ENCODE measurements at regions not wholly inside any gene's neighbourhood (a gene's known extent, or its start where the extent isn't known, plus 50 kb on each side); places are given as distances from the start of the nearest gene placed in this dataset.

GRCh38 chr18:78661316-78661715, 318.3 kb upstream of the SALL3 start:
- Histone ChIP-seq H3K27me3 (ENCODE audit: control insufficient read depth in 2 of 2, insufficient read depth in 2 of 2, low read length in 2 of 2) (no peaks in the 10 kb centered on the region), H3K27ac (ENCODE audit: low read depth, low read length) (no peak overlapping the region), H3K9me3 (ENCODE audit: control insufficient read depth in 2 of 3, low read length in 3 of 3) (no peaks in the 10 kb centered on the region), H3K4me3 (ENCODE audit: low read length) (no peak overlapping the region), H3K36me3 (ENCODE audit: control insufficient read depth in 2 of 3, insufficient read depth in 3 of 3, low read length in 3 of 3) (no peaks in the 10 kb centered on the region), H3K4me1 (ENCODE audit: control insufficient read depth in 2 of 2, insufficient read depth in 2 of 2, low read length in 2 of 2) (no peaks in the 10 kb centered on the region)
- Mint-ChIP-seq H3K9me3 (peaks cover 0 to 7% (median 0%) of the 10 kb centered on the region in 11 donors), H3K27ac (no peak overlapping the region), H3K36me3 (no peaks in the 10 kb centered on the region), H3K4me3 (no peak overlapping the region), H3K4me1 (peaks cover 0 to 6% (median 0%) of the 10 kb centered on the region in 7 donors), H3K27me3 (peaks cover 0 to 13% (median 0%) of the 10 kb centered on the region in 5 donors)
- DNase-seq (no peak), ATAC-seq (no peak)
- ChIA-PET CTCF (no interaction called here), POLR2A (no interaction called here)
- intact Hi-C loops (cut with micrococcal nuclease), result no loop called here

DNA sequence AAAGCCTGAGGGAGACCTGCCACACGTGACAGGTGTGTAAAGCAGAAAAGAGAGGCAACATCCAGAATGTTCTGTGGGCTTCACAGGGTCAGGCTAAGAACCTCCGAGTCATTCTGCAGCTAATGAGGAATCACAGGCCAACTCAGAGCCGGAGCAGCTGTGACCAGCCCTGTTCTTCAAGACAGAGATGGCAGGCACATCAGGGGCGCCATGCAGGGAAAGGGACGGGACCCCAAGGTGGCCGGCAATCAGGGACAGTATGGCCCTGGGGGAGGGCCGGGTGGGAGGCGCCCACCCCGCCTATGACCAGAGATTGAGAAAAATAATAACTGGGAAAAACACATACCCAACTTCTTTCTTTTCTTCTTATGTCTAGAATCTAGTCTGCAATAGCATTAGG, 316.7 kb upstream of the SALL3 start:
- ChIA-PET POLR2A (no interaction called here), CTCF (no interaction called here)
- Histone ChIP-seq H3K9me3 (ENCODE audit: control insufficient read depth in 2 of 3, low read length in 3 of 3) (no peaks in the 10 kb centered on the region), H3K27me3 (ENCODE audit: control insufficient read depth in 2 of 2, insufficient read depth in 2 of 2, low read length in 2 of 2) (no peaks in the 10 kb centered on the region), H3K27ac (ENCODE audit: low read depth, low read length) (no peak overlapping the region), H3K36me3 (ENCODE audit: control insufficient read depth in 2 of 3, insufficient read depth in 3 of 3, low read length in 3 of 3) (no peaks in the 10 kb centered on the region), H3K4me3 (ENCODE audit: low read length) (no peak overlapping the region), H3K4me1 (ENCODE audit: control insufficient read depth in 2 of 2, insufficient read depth in 2 of 2, low read length in 2 of 2) (no peaks in the 10 kb centered on the region)
- no peak overlapping the region for H3K4me3 Mint-ChIP-seq
- H3K9me3 Mint-ChIP-seq, result peaks cover 0 to 7% (median 0%) of the 10 kb centered on the region in 11 donors
- H3K27me3 Mint-ChIP-seq, result peaks cover 0 to 13% (median 0%) of the 10 kb centered on the region in 5 donors
- intact Hi-C loops (cut with micrococcal nuclease), result no loop called here
- ATAC-seq (no peak), DNase-seq (no peak)
- no peaks in the 10 kb centered on the region for H3K36me3 Mint-ChIP-seq
- peaks cover 0 to 11% (median 0%) of the 10 kb centered on the region in 7 donors for H3K4me1 Mint-ChIP-seq
- H3K27ac Mint-ChIP-seq, result no peak overlapping the region

- no peaks in the 10 kb centered on the region for H3K4me1 ChIP-seq (ENCODE audit: control insufficient read depth in 2 of 2, insufficient read depth in 2 of 2, low read length in 2 of 2)
- H3K4me3 ChIP-seq (ENCODE audit: low read length), result no peak overlapping the region
- H3K36me3 Mint-ChIP-seq, result no peaks in the 10 kb centered on the region
- H3K9me3 ChIP-seq (ENCODE audit: control insufficient read depth in 2 of 3, low read length in 3 of 3), result no peaks in the 10 kb centered on the region
- H3K27ac Mint-ChIP-seq, result no peak overlapping the region
- H3K4me1 Mint-ChIP-seq, result peaks cover 0 to 11% (median 0%) of the 10 kb centered on the region in 7 donors
- DNase-seq, result no peak
- no peak overlapping the region for H3K4me3 Mint-ChIP-seq
- H3K27ac ChIP-seq (ENCODE audit: low read depth, low read length), result no peak overlapping the region
- no peak for ATAC-seq
- ChIA-PET POLR2A (no interaction called here), CTCF (no interaction called here)
- intact Hi-C loops (cut with micrococcal nuclease), result no loop called here
- peaks cover 0 to 13% (median 0%) of the 10 kb centered on the region in 5 donors for H3K27me3 Mint-ChIP-seq
- peaks cover 0 to 7% (median 0%) of the 10 kb centered on the region in 11 donors for H3K9me3 Mint-ChIP-seq
- H3K27me3 ChIP-seq (ENCODE audit: control insufficient read depth in 2 of 2, insufficient read depth in 2 of 2, low read length in 2 of 2), result no peaks in the 10 kb centered on the region
- H3K36me3 ChIP-seq (ENCODE audit: control insufficient read depth in 2 of 3, insufficient read depth in 3 of 3, low read length in 3 of 3), result no peaks in the 10 kb centered on the region
These were observed 315.6 kb upstream of the SALL3 start for GRCh38 chr18:78664048-78664447.

DNA sequence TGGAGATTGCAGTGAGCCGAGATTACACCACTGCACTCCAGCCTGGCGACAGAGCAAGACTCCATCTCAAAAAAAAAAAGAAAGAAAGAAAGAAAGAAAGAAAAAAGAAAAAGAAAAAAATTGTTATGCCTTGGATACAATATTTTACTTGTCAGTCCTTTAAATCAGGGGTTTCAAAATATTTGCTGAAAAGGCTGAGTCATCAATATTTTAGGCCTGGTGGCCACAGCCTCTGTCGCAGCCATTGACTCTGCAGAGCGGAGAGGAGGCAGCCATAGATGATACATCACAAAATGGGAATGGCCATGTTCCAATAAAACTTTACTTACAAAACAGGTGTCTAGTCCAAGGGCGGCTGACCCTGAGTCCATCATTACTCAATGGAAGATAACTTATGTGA, 314.8 kb upstream of the SALL3 start:
- H3K27ac ChIP-seq (ENCODE audit: low read depth, low read length), result no peak overlapping the region
- no peaks in the 10 kb centered on the region for H3K36me3 Mint-ChIP-seq
- peaks cover 0 to 11% (median 0%) of the 10 kb centered on the region in 7 donors for H3K4me1 Mint-ChIP-seq
- DNase-seq (no peak), ATAC-seq (no peak)
- ChIA-PET CTCF (no interaction called here), POLR2A (no interaction called here)
- intact Hi-C loops (cut with micrococcal nuclease), result no loop called here
- no peak overlapping the region for H3K4me3 Mint-ChIP-seq
- no peak overlapping the region for H3K4me3 ChIP-seq (ENCODE audit: low read length)
- no peaks in the 10 kb centered on the region for H3K4me1 ChIP-seq (ENCODE audit: control insufficient read depth in 2 of 2, insufficient read depth in 2 of 2, low read length in 2 of 2)
- H3K36me3 ChIP-seq (ENCODE audit: control insufficient read depth in 2 of 3, insufficient read depth in 3 of 3, low read length in 3 of 3), result no peaks in the 10 kb centered on the region
- peaks cover 0 to 13% (median 0%) of the 10 kb centered on the region in 5 donors for H3K27me3 Mint-ChIP-seq
- H3K9me3 Mint-ChIP-seq, result peaks cover 0 to 7% (median 0%) of the 10 kb centered on the region in 11 donors
- H3K27me3 ChIP-seq (ENCODE audit: control insufficient read depth in 2 of 2, insufficient read depth in 2 of 2, low read length in 2 of 2), result no peaks in the 10 kb centered on the region
- no peak overlapping the region for H3K27ac Mint-ChIP-seq
- no peaks in the 10 kb centered on the region for H3K9me3 ChIP-seq (ENCODE audit: control insufficient read depth in 2 of 3, low read length in 3 of 3)

GRCh38 chr18:78665644-78666043, 314.0 kb upstream of the SALL3 start:
- H3K27ac Mint-ChIP-seq, result no peak overlapping the region
- no peaks in the 10 kb centered on the region for H3K27me3 ChIP-seq (ENCODE audit: control insufficient read depth in 2 of 2, insufficient read depth in 2 of 2, low read length in 2 of 2)
- peaks cover 0 to 5% (median 0%) of the 10 kb centered on the region in 7 donors for H3K4me1 Mint-ChIP-seq
- no peaks in the 10 kb centered on the region for H3K9me3 ChIP-seq (ENCODE audit: control insufficient read depth in 2 of 3, low read length in 3 of 3)
- H3K27me3 Mint-ChIP-seq, result peaks cover 0 to 6% (median 0%) of the 10 kb centered on the region in 5 donors
- no peak overlapping the region for H3K4me3 ChIP-seq (ENCODE audit: low read length)
- H3K36me3 Mint-ChIP-seq, result no peaks in the 10 kb centered on the region
- ATAC-seq, result no peak
- no peak overlapping the region for H3K27ac ChIP-seq (ENCODE audit: low read depth, low read length)
- DNase-seq, result no peak
- H3K9me3 Mint-ChIP-seq, result peaks cover 0 to 3% (median 0%) of the 10 kb centered on the region in 11 donors
- no peaks in the 10 kb centered on the region for H3K4me1 ChIP-seq (ENCODE audit: control insufficient read depth in 2 of 2, insufficient read depth in 2 of 2, low read length in 2 of 2)
- ChIA-PET POLR2A (no interaction called here), CTCF (no interaction called here)
- H3K36me3 ChIP-seq (ENCODE audit: control insufficient read depth in 2 of 3, insufficient read depth in 3 of 3, low read length in 3 of 3), result no peaks in the 10 kb centered on the region
- no peak overlapping the region for H3K4me3 Mint-ChIP-seq
- intact Hi-C loops (cut with micrococcal nuclease), result no loop called here

DNA sequence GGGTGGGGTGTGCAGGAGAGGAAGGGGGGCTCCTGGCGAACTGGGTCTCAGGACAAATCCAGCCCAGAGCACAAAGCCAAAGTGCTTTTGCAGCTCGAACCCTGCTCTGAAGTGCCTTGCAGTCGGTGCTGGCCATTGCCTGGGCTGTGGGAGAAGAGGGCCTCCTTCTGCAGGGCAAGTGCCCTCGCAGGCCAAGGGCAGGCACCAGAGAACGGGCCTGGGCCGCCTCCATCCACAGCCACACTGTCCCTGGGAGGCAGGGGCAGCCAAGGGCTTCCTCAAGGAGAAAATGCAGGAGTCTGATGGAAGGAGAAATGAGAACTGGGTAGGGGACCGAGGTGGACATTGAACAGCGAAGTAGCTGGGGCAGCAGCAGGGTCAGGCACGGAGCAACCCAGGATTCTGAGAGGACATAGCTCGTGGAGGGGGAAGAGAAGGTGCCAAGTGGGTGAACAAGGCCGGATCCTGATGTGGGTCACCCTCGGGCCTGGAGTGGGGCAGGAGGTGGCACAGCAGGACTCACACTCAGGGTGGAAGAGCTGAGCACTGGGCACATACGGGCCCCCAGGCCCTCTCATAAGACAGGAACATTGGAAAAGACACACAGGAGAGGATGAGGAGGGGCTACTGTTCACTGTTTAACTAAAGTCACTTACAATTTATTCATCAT, 312.8 kb upstream of the SALL3 start:
- Histone ChIP-seq H3K4me3 (ENCODE audit: low read length) (no peak overlapping the region), H3K36me3 (ENCODE audit: control insufficient read depth in 2 of 3, insufficient read depth in 3 of 3, low read length in 3 of 3) (no peaks in the 10 kb centered on the region), H3K9me3 (ENCODE audit: control insufficient read depth in 2 of 3, low read length in 3 of 3) (no peaks in the 10 kb centered on the region), H3K4me1 (ENCODE audit: control insufficient read depth in 2 of 2, insufficient read depth in 2 of 2, low read length in 2 of 2) (no peaks in the 10 kb centered on the region), H3K27me3 (ENCODE audit: control insufficient read depth in 2 of 2, insufficient read depth in 2 of 2, low read length in 2 of 2) (no peaks in the 10 kb centered on the region), H3K27ac (ENCODE audit: low read depth, low read length) (no peak overlapping the region)
- no peak overlapping the region for H3K27ac Mint-ChIP-seq
- H3K4me1 Mint-ChIP-seq, result peaks cover 0 to 5% (median 0%) of the 10 kb centered on the region in 7 donors
- no peaks in the 10 kb centered on the region for H3K36me3 Mint-ChIP-seq
- ATAC-seq (no peak), DNase-seq (no peak)
- no peaks in the 10 kb centered on the region for H3K27me3 Mint-ChIP-seq
- ChIA-PET POLR2A (no interaction called here), CTCF (no interaction called here)
- intact Hi-C loops (cut with micrococcal nuclease), result no loop called here
- H3K9me3 Mint-ChIP-seq, result peaks cover 0 to 1% (median 0%) of the 10 kb centered on the region in 11 donors
- H3K4me3 Mint-ChIP-seq, result no peak overlapping the region

GRCh38 chr18:78670778-78671391, 308.7 kb upstream of the SALL3 start:
- H3K36me3 ChIP-seq (ENCODE audit: control insufficient read depth in 2 of 3, insufficient read depth in 3 of 3, low read length in 3 of 3), result no peaks in the 10 kb centered on the region
- H3K9me3 ChIP-seq (ENCODE audit: control insufficient read depth in 2 of 3, low read length in 3 of 3), result no peaks in the 10 kb centered on the region
- Mint-ChIP-seq H3K27ac (no peak overlapping the region), H3K36me3 (no peaks in the 10 kb centered on the region), H3K9me3 (peaks cover 0 to 3% (median 0%) of the 10 kb centered on the region in 11 donors), H3K4me1 (peaks cover 0 to 5% (median 0%) of the 10 kb centered on the region in 7 donors), H3K27me3 (no peaks in the 10 kb centered on the region), H3K4me3 (no peak overlapping the region)
- no peak for DNase-seq
- no peak for ATAC-seq
- ChIA-PET CTCF (no interaction called here), POLR2A (no interaction called here)
- H3K4me3 ChIP-seq (ENCODE audit: low read length), result no peak overlapping the region
- no peaks in the 10 kb centered on the region for H3K4me1 ChIP-seq (ENCODE audit: control insufficient read depth in 2 of 2, insufficient read depth in 2 of 2, low read length in 2 of 2)
- no peak overlapping the region for H3K27ac ChIP-seq (ENCODE audit: low read depth, low read length)
- no peaks in the 10 kb centered on the region for H3K27me3 ChIP-seq (ENCODE audit: control insufficient read depth in 2 of 2, insufficient read depth in 2 of 2, low read length in 2 of 2)
- intact Hi-C loops (cut with micrococcal nuclease), result no loop called here
